Epithelial cell of esophagus (primary cell): ENCODE measurements at regions not wholly inside any gene's neighbourhood (a gene's known extent, or its start where the extent isn't known, plus 50 kb on each side); places are given as distances from the start of the nearest gene placed in this dataset.

Experiments used
- DNase-seq: peaks from one replicate; pipeline ENCODE4 v3.0.0; 2010; ENCODE audit warnings: low read depth
- H3K4me3 ChIP-seq: 2 replicates; pipeline ENCODE4 v1.5.1; 2011; ENCODE audit warnings: mild to moderate bottlenecking, low read length, control low read depth
- TF ChIP-seq, protein P1 (sequence below): IDR thresholded peaks from 2 replicates; pipeline ENCODE4 v1.5.1; 2011; ENCODE audit warnings: low read depth, mild to moderate bottlenecking, low read length, control low read depth, inconsistent platforms; ENCODE audit not compliant: insufficient read depth; ENCODE audit errors: missing control alignments

DNA sequence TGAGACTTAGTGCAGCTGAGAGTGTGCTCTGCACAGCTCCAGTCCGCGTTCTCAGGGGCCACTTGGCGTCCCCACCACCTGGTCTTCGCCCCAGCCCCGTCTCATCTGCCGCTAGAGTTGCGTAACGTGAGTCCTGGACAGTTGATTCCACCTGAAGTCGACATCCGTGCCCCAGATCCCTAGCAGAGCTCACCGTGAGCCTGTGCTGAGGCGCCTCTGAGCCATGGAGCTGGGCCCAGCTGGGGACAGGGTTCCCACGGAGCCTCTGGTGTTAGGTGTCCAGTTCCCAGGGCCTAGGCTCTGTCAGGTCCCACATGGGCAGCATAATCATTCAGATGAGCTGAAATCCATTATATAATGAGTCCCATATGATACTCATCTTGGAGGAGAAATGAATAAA, 147.1 kb upstream of the SOX1 start:
- no peak for DNase-seq
- no peak overlapping the region for H3K4me3 ChIP-seq
- TF ChIP-seq, protein P1, sequence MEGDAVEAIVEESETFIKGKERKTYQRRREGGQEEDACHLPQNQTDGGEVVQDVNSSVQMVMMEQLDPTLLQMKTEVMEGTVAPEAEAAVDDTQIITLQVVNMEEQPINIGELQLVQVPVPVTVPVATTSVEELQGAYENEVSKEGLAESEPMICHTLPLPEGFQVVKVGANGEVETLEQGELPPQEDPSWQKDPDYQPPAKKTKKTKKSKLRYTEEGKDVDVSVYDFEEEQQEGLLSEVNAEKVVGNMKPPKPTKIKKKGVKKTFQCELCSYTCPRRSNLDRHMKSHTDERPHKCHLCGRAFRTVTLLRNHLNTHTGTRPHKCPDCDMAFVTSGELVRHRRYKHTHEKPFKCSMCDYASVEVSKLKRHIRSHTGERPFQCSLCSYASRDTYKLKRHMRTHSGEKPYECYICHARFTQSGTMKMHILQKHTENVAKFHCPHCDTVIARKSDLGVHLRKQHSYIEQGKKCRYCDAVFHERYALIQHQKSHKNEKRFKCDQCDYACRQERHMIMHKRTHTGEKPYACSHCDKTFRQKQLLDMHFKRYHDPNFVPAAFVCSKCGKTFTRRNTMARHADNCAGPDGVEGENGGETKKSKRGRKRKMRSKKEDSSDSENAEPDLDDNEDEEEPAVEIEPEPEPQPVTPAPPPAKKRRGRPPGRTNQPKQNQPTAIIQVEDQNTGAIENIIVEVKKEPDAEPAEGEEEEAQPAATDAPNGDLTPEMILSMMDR, result no peak

- no peak overlapping the region for H3K4me3 ChIP-seq
- TF ChIP-seq, protein P1, result no peak
- DNase-seq, result no peak
Measured at GRCh38 chr13:111920306-111920931, 146.5 kb upstream of the SOX1 start.

- DNase-seq, result no peak
- TF ChIP-seq, protein P1, result no peak
- no peak overlapping the region for H3K4me3 ChIP-seq
Measured at GRCh38 chr13:111920932-111921705, 145.8 kb upstream of the SOX1 start.

- no peak for DNase-seq
- TF ChIP-seq, protein P1, result no peak
- no peak overlapping the region for H3K4me3 ChIP-seq
Measured at GRCh38 chr13:111922086-111922485, 144.9 kb upstream of the SOX1 start.

DNA sequence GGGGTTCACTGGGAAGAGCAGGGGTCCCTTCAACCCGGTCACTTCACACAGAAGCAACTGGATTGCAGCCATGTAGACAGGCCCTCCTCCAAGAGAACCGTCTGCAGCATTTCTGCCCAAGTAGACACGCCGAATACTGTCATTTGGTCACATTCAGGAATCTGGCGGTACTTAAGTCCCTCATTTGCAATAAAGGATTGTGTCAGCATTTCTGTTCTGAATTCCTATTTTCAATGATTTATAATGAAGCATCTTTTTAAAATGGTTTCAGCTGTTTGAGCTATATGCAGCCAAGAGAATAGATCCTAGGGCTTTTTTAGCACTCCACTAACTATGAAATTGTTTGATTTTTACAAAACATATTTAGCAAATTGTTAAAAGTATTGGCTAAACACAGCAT, 143.5 kb upstream of the SOX1 start:
- DNase-seq, result no peak
- no peak overlapping the region for H3K4me3 ChIP-seq
- TF ChIP-seq, protein P1, result no peak

DNA sequence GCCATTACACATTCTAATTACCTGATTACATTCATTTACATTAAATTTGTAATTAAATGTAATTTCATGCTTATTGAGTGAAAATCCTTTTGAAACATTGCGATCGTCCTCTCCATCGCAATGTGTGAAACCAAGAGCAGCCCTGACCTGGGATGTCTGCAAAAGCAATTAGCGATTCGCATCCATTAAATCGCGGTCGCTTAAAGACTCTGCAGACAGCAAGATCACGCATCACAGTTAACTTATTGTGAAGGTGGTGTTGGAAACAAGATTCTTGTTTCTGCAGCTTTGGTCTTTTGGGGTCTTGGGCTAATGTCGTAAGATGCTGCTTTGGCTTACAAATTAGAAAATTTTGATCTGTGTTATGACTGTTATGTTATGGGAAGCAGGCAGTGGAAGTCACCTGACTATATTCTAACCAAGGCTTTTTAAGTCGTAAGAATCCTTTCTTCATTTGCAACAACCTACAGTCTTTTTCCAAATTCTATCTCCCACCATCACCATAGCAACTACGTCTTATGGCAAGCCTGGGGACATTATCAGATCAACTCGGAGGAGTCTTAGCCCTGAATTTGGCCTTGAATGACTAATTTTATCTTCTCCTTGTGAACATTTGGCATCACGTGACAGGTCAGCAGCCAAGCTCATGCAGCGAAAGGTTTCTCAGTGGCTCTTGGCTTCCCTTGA, 142.8 kb upstream of the SOX1 start:
- no peak for DNase-seq
- TF ChIP-seq, protein P1, result no peak
- no peak overlapping the region for H3K4me3 ChIP-seq
